GM11168 (cell line): ENCODE measurements at regions not wholly inside any gene's neighbourhood (a gene's known extent, or its start where the extent isn't known, plus 50 kb on each side); places are given as distances from the start of the nearest gene placed in this dataset.

Experiments used
- in situ Hi-C: fragments of 300-500 bp; cut with MboI; formaldehyde crosslinking; loops from one replicate; pipeline ENCODE4 v1.12.0; 2022; ENCODE audit warnings: low sequenced_read_pairs; ENCODE audit not compliant: unreplicated experiment

DNA sequence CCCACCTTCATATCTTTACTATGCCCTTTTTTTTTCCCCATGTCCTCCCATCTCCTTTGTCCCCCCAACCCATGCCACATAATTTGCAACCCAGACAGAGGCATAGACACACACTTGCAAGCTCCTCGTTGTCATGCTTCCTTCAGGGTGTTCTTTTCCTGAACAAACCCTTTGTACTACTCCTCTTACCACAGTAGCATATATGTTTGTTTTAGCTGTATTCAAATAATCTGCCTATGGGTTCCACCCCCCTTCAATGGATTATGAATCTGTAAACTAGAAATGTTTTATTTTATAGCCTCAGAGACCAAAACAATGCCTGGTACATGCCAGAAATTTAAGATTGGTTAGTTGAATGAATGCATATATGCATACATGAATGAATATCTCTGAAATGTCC is 307.1 kb upstream of the E2F7 start:
- in situ Hi-C loops = no loop called here

DNA sequence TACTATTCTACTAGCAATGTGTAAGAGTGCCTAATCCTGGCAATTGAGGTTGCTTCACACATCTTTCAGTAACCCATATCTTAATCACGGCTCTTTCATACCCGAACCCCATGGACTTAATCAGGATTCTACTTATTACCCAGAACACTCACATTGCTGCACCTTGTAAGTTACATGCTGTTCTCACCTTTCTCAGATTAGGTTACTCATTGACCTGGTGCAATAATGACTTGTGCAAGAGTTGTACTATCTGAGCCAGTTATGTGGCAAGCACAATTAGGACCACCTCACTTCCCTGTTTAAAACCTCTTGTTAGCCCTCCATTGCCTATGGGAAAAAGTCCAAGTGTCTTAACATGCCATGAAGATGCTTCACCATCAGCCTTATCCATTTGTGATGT is 306.7 kb upstream of the E2F7 start:
- in situ Hi-C loops = no loop called here

DNA sequence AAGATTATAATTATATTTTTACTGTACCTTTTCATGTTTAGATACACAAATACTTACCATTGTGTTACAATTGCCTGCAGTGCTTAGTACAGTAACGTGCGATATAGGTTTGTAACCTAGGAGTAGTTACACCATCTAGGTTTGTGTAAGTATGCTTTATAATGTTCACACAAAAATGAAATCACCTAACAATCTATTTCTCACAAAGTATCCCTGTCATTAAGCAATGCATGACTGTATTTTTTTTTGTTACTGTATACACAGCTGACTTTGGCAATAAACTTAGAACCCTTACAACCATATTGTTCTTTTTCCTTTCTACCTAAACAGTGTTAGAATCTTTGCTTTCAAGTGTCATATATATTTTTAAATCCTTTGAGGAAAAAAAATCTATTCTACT is 303.0 kb upstream of the E2F7 start:
- in situ Hi-C loops = no loop called here

DNA sequence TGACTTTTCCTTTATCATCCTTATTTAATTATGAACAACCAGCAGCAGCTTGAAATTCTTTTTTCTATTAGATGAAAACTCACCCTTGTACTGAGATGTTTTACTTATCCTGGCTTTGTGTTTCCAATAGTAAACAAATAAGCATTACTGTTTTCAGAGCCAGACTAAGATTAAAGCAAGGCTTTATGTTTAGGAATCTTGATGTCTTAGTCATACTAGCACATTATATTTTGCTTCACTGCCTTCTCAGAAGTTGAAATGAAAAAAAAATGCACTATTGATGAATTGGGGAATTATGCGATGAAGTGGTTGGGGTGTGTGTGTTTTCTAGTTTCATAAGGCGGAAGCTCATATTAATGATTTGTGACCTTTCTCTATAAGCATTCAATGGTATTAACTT is 301.2 kb upstream of the E2F7 start:
- in situ Hi-C loops = no loop called here

DNA sequence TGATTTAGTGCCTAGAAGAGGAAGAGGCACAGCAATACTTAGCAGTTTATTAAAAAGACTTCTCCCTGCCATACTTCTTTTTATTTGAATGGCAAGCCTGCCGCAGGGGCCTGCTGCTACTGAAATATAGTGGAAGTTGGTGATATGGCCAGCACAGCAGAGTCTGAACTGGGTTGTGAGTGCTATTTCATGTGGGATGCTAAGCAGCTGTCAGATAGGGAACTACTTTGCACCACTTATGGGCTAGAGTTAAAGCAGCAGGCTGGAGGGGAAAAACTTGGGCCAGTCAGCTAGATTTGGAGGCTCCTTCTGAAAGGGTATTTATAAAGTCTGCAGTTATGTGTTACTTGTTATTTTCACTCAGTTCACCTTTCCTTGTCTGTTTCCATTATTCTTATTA is 299.0 kb upstream of the E2F7 start:
- in situ Hi-C loops = no loop called here

DNA sequence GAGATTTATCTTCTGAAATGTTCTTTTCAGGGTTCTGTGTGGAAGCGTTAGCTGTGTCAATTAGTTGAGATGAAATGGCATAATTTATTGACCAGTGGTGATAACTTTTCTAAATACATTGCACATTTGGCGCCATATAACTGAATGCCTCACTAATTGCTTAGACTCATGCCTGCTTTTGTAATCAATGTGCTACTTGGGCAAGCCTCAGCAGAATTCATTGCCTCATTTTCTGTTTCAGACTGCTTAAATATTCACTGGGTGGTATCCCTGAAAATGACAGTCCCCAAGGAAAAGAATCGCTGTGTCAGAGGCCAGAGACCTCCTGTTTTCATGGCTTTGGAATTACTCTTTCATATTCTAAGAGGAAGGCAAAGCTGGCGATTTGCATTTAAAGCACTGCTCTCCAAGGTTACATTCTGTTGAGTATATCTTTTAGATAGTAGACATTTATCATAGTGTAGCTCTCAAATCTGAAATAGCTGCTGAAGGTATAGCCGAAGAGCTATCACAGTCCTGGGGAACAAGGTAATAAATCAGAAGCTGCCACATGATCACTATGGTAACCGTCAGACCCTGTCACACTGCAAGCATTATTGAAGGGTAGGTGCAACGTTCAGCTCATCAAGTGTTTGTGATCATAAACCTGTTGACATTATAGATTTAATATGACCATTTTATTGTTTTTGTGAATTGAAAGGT is 297.3 kb upstream of the E2F7 start:
- in situ Hi-C loops = no loop called here

DNA sequence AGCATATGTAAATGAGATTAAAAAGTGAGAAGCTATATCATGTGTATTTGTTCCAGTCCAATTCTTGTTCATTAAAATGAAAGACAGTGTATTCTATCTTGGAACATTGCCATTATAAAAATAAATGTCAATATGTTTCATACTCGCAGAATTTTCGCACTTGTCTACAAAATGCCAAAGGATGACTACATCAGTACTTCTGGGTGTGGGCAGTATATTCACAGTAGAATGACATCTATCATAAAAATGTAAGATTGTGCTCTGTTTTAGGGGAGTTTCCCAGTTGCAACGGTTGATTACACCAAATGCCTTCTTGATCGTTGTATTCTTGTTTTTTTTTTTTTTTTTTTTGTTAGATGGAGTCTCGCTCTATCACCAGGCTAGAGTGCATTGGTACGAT is 292.3 kb upstream of the E2F7 start:
- in situ Hi-C loops = no loop called here

DNA sequence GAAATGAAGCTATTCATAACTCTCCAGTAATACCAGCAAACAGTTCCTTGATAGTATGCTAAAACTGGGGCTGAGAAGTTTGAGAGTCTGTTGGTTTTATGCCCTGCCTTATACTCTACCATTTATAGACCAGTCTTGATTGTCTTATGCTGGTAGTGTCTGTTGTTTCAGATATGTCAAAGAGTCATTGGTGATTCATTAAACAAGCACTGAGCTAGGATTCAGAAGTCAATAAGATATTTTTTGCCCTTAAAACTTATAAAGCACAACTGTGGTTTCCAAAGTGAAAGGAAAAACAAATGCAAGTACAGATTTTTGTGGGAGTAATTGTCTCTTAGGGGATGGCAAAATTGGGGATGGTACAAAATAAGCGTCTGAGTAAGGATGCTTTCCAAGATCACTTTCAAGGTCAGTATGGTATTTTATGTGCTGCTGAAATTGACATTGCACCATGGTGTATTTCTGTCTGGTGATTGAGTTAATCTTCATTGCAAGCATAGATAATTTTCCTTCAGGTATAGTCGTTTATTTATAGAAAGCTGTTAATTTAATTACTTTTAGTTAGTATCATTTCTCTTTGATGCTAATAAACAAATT is 289.5 kb upstream of the E2F7 start:
- in situ Hi-C loops = no loop called here

DNA sequence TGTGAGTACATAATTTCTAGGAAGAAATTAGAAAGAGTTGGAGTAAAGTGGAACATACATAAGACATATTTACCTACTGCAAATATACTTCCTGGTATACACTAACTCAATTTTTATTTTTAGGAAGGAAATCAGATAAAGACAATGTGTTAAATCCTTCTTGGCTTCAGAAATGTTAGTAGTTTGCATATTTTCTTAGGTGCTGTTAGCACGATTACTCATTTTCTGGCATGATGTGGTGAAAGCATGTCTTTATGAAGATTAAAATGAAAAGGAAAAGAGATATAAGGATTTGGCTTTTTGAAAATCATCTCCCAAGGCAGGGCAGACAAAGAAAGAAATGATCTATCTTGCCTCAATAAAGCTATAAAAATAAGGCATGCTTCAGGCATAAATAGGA is 287.6 kb upstream of the E2F7 start:
- in situ Hi-C loops = no loop called here

DNA sequence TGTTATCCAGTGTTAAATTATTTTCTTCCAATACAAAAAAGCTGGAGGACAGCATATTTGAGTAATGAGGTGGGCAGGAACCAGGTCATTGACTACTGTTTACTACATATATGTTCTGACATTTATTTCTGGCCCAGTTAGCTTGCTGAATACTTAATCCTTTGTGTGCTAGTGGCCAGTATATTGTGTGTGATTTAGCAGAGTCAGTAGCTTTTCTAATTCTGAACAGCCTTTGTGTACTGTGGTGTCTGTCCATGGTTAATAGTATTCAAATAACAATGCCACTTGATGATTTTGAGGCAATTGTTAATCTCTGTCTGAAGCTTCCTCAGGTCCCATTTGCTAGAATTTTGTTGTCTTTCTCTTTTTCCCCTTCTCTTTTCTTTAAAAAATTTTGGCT is 286.5 kb upstream of the E2F7 start:
- in situ Hi-C loops = no loop called here

DNA sequence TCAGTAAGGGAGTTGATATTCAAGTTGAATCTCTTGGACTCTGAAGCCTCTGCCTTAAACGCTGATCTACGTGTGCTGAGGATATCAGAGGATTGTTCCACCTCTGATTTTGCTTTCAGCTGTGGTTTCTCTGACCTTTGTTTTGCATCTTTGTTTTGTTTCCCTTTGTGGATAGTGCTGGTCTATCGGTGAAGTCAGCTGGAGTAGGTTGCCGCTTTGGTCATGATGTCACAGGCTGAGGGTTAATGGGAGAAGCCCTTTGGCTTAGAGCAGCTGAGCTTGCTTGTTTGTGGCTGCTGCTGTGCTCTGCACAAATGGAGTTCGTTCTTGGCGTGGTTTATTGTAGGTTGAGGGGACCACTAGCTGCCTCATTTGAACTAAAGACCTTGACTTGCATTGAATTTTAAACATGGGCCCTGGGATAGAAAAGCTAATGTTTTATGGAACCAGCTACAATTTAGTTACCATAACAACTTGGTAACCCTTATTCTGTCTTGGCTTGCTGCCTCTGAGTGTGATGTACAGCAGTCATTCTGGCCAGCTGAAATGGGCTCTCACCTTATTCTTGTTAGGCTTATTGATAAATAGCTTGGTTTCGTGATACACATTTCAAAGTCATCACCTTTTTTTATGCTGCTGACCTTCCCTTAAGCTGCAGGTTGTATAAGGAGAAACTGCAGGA is 284.5 kb upstream of the E2F7 start:
- in situ Hi-C loops = no loop called here

DNA sequence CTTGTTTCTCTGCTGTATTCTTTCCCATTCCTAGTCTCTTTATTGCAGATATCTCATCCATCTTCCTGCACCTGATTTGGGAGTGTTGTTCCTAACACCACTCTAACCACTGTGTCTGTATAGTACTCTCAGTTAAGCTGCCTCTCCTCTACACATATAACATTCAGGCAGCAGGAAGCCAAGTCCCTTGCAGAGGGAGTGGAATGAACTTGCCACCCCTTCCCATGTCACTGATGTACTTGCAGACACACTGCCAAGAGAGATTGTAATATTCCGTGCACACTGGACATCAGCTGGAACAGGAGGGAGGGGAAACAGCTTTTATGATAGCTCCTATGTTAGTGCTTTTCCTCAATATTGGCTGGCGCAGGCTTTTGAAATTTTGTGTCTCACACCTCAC is 281.6 kb upstream of the E2F7 start:
- in situ Hi-C loops = no loop called here

DNA sequence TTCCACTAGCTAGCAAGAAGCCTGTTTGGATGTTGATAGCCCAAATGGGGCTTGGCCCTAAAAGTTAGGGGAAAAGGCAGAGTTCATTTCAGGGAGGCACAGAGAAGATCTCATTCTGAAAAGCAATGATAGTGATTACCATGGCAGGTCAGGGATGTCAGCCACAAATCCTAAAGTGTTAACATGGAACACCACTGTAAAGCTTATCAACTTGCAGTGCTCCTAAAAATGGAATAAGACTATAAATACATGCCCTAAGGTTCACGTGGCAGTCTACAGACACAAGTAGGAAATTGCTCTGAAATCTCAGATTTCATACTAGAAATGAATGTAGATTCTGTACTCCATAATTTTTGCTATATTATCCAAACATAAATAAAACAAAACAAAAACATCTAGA is 280.0 kb upstream of the E2F7 start:
- in situ Hi-C loops = no loop called here

DNA sequence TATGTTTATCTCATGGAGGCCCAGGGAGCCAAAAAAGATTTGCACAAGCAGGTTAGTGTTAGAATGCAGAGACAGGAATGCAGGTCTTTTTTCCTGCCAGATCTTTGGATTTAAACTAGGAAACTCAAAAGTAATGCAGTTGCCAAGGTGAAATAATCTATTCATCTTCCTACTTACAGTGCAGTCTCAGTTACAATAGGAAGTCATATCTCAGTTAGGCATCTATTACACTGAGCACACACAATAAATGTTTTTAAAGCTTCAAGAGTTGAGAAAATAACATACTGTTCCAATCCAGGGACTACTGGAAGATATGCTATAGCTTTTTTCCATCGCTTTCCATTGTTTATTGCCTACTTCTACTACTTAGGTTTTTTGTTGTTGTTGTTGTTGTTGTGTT is 279.3 kb upstream of the E2F7 start:
- in situ Hi-C loops = no loop called here

DNA sequence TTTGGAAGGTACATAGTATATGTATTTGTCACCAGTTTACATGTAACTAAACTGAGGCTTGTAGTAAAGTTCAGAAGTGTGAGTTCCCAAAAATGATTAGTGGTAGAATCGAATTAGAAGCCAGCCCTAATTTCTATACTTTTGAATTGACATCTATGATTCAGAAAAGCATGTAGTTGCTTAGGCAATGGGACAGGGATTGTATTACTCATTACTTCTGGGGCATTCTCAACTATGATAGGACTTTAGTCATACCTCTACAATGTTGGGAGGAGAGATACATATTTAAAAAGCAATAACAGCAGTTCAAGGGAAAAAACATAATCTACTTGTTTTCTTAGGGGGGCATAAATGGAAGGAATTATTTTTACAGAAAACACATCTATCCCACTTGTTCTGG is 277.9 kb upstream of the E2F7 start:
- in situ Hi-C loops = no loop called here

DNA sequence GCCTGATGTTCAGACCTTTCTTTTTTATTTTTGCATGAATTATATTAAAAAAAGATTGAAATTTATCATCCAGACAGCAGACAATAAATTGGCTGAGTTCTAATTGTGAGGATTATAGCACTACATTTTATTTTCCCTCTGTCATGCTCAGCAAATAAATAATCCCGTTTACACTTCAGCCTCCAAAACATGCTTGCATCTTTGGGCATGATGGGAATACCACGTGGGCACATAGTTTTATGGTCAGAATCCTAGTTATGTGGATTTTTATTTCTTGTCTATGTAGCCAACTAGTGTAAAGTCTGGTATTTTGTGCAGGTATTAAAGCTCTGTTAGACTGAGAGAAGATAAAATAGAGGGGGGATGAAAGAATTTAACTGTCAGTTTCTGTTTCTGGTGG is 276.9 kb upstream of the E2F7 start:
- in situ Hi-C loops = no loop called here

DNA sequence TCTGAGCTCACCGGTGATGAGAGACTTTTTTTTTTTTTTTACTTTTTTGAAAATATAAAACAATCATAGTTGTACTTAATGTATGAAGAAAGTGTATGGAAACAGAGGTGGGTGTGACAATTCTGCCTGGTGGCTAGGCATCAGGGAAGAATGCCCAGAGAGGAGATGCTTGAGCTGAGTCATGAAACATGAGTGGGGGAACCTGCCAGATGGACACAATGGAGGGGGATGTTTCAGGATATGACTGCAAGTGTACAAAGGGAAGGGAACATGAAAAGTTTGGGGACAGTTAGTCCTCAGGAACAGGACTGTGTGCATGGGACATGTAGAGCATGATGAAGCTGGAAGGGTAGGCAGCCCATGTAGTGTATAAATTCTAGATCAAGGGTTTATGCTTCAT is 274.2 kb upstream of the E2F7 start:
- in situ Hi-C loops = no loop called here

DNA sequence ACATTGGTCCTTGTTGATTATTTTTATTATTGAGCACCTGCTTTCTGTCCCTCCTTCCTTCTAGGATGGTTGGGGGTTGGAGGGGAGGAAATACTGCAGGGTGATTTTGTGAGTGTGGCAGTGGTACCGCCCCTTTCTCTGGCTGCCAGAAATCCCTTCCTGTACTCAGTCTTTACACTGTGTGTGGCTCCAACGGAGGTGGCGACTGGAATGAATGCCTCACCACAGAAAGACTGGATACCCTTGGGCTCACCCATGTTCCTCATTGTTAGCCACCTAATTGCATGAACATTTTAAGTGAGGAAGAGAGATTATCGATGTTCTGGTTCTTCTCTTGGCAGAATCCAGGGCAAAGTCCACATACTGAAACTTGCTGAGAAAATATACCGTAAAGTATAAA is 272.0 kb upstream of the E2F7 start:
- in situ Hi-C loops = no loop called here

DNA sequence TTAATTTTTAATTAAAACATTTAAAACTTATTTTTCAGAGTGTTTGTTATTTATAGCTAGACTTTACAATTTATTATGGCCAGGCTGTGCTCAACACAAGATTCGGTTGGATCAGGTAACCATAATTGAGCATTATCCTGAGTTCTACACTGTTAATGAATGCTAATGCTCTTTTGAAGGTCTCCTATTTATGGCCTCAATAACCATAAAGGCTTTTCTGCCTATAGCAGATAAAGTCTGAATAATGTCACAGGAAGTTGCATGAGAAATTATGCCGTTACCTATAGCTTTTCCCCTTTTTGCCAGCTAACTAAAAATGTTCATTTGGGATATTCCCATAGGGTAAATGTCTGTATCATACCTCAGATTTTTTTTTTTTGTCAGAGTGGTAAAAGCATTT is 269.4 kb upstream of the E2F7 start:
- in situ Hi-C loops = no loop called here

DNA sequence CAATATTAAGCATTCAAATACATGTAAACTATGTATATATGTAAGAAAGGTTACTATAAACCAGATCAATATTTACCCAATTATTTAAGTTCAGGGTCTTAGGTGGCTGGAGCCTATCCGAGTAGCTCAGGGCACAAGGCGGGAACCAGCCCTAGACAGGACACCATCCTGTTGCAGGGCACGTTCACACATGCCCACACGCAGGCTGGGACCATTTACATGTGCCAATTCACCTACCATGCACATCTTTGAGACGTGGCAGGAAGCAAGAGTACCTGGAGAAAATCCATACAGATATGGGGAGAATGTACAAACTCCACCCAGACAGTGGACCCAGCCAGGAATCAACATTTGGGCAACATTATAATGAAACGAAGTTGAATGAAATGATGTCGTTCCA is 263.0 kb upstream of the E2F7 start:
- in situ Hi-C loops = no loop called here

DNA sequence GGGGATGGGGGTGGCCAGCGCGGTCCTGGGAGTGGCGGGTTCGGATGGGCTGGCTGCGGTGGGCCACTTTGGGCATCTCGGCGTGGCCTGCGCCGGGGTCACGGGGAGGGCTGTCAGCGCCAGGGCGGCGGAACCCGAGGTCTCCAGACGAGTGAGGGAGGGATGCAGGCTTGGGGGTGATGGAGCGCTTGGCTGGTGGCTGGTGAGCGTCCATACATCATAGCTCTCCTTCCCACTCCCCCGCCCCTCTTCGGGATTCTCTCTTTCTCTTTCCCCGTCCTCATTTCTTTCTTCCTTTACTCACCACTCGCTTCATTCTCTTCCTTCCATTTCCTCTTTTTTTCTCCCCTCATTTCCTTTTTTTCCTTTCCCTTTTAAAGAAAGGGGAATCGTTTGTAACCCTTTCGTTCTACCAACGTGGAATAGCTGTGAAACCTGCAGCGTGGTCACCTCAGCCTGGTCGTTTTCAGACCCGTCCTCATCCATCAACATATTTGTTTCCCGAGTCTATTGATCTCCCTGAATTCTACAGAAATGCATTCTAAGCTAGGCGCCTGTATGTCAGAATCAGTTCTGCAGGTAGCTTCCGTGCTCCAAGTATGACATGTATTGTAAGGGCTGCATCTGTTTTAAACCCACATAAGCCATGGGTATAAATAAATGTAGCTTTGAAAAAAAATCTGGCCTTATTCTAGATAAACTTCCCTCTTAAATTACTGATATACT is 260.3 kb upstream of the E2F7 start:
- in situ Hi-C loops = no loop called here
